ENCODE measurements at regions not wholly inside any gene's neighbourhood (a gene's known extent, or its start where the extent isn't known, plus 50 kb on each side); places are given as distances from the start of the nearest gene placed in this dataset.

- no peak for DNase-seq (ENCODE audit: low read depth in 3 of 3)
These were observed 319.1 kb downstream of the BRD1 start for GRCh38 chr22:49508561-49508960.

- DNase-seq (ENCODE audit: low read depth in 3 of 3), result no peak
These were observed 319.9 kb downstream of the BRD1 start for GRCh38 chr22:49507607-49508292.

GRCh38 chr22:49506010-49506400, 321.7 kb downstream of the BRD1 start:
- no peak for DNase-seq (ENCODE audit: low read depth in 3 of 3)

- DNase-seq (ENCODE audit: low read depth in 3 of 3), result no peak
These were observed 322.2 kb downstream of the BRD1 start for GRCh38 chr22:49505337-49506009.

GRCh38 chr22:49503896-49504521, 323.7 kb downstream of the BRD1 start:
- no peak for DNase-seq (ENCODE audit: low read depth in 3 of 3)

- DNase-seq (ENCODE audit: low read depth in 3 of 3), result no peak
These were observed 324.4 kb downstream of the BRD1 start for GRCh38 chr22:49503321-49503720.

- DNase-seq (ENCODE audit: low read depth in 3 of 3), result no peak
These were observed 325.4 kb downstream of the BRD1 start for GRCh38 chr22:49502126-49502826.

- no peak for DNase-seq (ENCODE audit: low read depth in 3 of 3)
These were observed 326.7 kb downstream of the BRD1 start for GRCh38 chr22:49500942-49501395.

GRCh38 chr22:49500076-49500460, 327.6 kb downstream of the BRD1 start:
- no peak for DNase-seq (ENCODE audit: low read depth in 3 of 3)

- DNase-seq (ENCODE audit: low read depth in 3 of 3), result no peak
These were observed 328.1 kb downstream of the BRD1 start for GRCh38 chr22:49499433-49500075.

GRCh38 chr22:49497266-49497665, 330.4 kb downstream of the BRD1 start:
- DNase-seq (ENCODE audit: low read depth in 3 of 3), result no peak

GRCh38 chr22:49494555-49494954, 333.1 kb downstream of the BRD1 start:
- DNase-seq (ENCODE audit: low read depth in 3 of 3), result no peak

GRCh38 chr22:49492741-49493251, 334.9 kb downstream of the BRD1 start:
- no peak for DNase-seq (ENCODE audit: low read depth in 3 of 3)

- DNase-seq (ENCODE audit: low read depth in 3 of 3), result no peak
These were observed 335.4 kb downstream of the BRD1 start for GRCh38 chr22:49492308-49492707.

- DNase-seq (ENCODE audit: low read depth in 3 of 3), result no peak
These were observed 335.9 kb downstream of the BRD1 start for GRCh38 chr22:49491726-49492125.

GRCh38 chr22:49491221-49491635, 336.4 kb downstream of the BRD1 start:
- DNase-seq (ENCODE audit: low read depth in 3 of 3), result no peak

- DNase-seq (ENCODE audit: low read depth in 3 of 3), result no peak
These were observed 337.0 kb downstream of the BRD1 start for GRCh38 chr22:49490692-49491091.

GRCh38 chr22:49489821-49490220, 337.9 kb downstream of the BRD1 start:
- DNase-seq (ENCODE audit: low read depth in 3 of 3), result no peak

- no peak for DNase-seq (ENCODE audit: low read depth in 3 of 3)
These were observed 338.7 kb downstream of the BRD1 start for GRCh38 chr22:49488943-49489342.

- DNase-seq (ENCODE audit: low read depth in 3 of 3), result no peak
These were observed 339.7 kb downstream of the BRD1 start for GRCh38 chr22:49487950-49488349.

- no peak for DNase-seq (ENCODE audit: low read depth in 3 of 3)
These were observed 341.4 kb downstream of the BRD1 start for GRCh38 chr22:49486225-49486624.

GRCh38 chr22:49483946-49484345, 343.7 kb downstream of the BRD1 start:
- no peak for DNase-seq (ENCODE audit: low read depth in 3 of 3)

Data from stimulated activated CD4-positive, alpha-beta T cell treated with anti-CD3 and anti-CD28 coated beads, TNF-alpha, amount 100 ng/mL, for 48 hours (primary cell).